GM23338 (cell line): ENCODE measurements at regions not wholly inside any gene's neighbourhood (a gene's known extent, or its start where the extent isn't known, plus 50 kb on each side); places are given as distances from the start of the nearest gene placed in this dataset.

Source experiments
- CREB1 ChIP-seq: fragments of 250-450 bp; sonication (Bioruptor Pico); IDR thresholded peaks from 2 replicates; pipeline ENCODE4 v1.5.0; 2020; ENCODE audit warnings: low read depth, mild to moderate bottlenecking, moderate library complexity
- CTCF ChIP-seq, 2 experiments: fragments of 200-600 bp in 1 of 2; sonication (generic) in 1 of 2; conservative IDR thresholded peaks; 2 replicates each; pipeline versions ENCODE4 v1.5.1 to v1.6.1; 2016 to 2017; ENCODE audit warnings: antibody characterized with exemption in 2 of 2, low read depth in 2 of 2, mild to moderate bottlenecking in 2 of 2, moderate library complexity in 1 of 2
- ETS1 ChIP-seq: IDR thresholded peaks from 2 replicates; pipeline ENCODE4 v1.6.1; 2016; ENCODE audit warnings: antibody characterized with exemption
- EZH2 ChIP-seq: fragments of 200-600 bp; sonication (generic); IDR thresholded peaks from one replicate; pipeline ENCODE4 v1.8.0; 2017; ENCODE audit warnings: antibody characterized with exemption, mild to moderate bottlenecking, low read depth; ENCODE audit not compliant: unreplicated experiment
- EZH2phosphoT487 ChIP-seq: fragments of 200-600 bp; sonication (generic); IDR thresholded peaks from one replicate; pipeline ENCODE4 v1.8.1; 2018; ENCODE audit warnings: antibody characterized with exemption; ENCODE audit not compliant: unreplicated experiment
- POLR2AphosphoS5 ChIP-seq: IDR thresholded peaks from 2 replicates; pipeline ENCODE4 v1.6.1; 2016; ENCODE audit warnings: antibody characterized with exemption, low read depth
- REST ChIP-seq: IDR thresholded peaks from one replicate; pipeline ENCODE4 v1.6.1; 2018; ENCODE audit warnings: antibody characterized with exemption; ENCODE audit not compliant: unreplicated experiment

- TF ChIP-seq CTCF (conservative IDR thresholded peaks at IDR 0.05; ENCODE audit: low read depth in 2 of 2) (no peak), POLR2AphosphoS5 (no peak), EZH2phosphoT487 (no peak), CREB1 (CRISPR knock-in tag) (no peak), REST (no peak), EZH2 (no peak), ETS1 (no peak)
Observed at GRCh38 chr9:104260004-104260403, 165.9 kb downstream of the SMC2 start.
